Hepatocyte (in vitro differentiated cells): ENCODE measurements at regions not wholly inside any gene's neighbourhood (a gene's known extent, or its start where the extent isn't known, plus 50 kb on each side); places are given as distances from the start of the nearest gene placed in this dataset.

ENCODE experiments used
- EZH2 ChIP-seq: fragments of 200-600 bp; sonication (generic); IDR thresholded peaks from 2 replicates; pipeline ENCODE4 v1.6.1; 2016; ENCODE audit warnings: antibody characterized with exemption, mild to moderate bottlenecking, borderline replicate concordance
- EZH2phosphoT487 ChIP-seq: fragments of 200-600 bp; sonication (generic); IDR thresholded peaks from one replicate; pipeline ENCODE4 v1.6.1; 2018; ENCODE audit warnings: antibody characterized with exemption, mild to moderate bottlenecking, low read depth, moderate library complexity; ENCODE audit not compliant: unreplicated experiment, severe bottlenecking
- TF ChIP-seq, protein P1 (sequence below): fragments of 200-600 bp; sonication (generic); IDR thresholded peaks from 2 replicates; pipeline ENCODE4 v1.5.1; 2016; ENCODE audit warnings: antibody characterized with exemption, mild to moderate bottlenecking; ENCODE audit not compliant: poor library complexity

DNA sequence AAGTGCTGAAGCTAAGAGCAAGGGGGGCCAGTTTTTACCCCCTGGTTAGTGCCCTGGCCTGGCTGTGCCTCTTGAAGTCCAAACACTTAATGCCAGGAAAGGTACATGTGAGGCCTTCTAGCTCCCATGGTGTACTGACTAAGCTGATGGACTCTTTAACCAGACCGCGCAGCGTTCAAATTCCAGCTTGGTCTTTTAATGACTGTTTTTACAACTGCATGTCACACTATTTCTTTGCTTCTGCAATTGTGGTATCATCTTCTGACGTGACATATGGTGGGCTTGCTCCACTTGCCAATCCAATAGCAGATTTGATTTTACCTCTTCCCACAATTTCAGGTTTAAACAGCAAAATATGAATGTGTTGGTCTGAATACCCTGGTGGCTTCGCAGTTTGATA lies 197.3 kb downstream of the HUNK start:
- TF ChIP-seq, protein P1, sequence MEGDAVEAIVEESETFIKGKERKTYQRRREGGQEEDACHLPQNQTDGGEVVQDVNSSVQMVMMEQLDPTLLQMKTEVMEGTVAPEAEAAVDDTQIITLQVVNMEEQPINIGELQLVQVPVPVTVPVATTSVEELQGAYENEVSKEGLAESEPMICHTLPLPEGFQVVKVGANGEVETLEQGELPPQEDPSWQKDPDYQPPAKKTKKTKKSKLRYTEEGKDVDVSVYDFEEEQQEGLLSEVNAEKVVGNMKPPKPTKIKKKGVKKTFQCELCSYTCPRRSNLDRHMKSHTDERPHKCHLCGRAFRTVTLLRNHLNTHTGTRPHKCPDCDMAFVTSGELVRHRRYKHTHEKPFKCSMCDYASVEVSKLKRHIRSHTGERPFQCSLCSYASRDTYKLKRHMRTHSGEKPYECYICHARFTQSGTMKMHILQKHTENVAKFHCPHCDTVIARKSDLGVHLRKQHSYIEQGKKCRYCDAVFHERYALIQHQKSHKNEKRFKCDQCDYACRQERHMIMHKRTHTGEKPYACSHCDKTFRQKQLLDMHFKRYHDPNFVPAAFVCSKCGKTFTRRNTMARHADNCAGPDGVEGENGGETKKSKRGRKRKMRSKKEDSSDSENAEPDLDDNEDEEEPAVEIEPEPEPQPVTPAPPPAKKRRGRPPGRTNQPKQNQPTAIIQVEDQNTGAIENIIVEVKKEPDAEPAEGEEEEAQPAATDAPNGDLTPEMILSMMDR, result no peak
- TF ChIP-seq EZH2 (no peak), EZH2phosphoT487 (no peak)
